CD14-positive monocyte (primary cell): ENCODE measurements at regions not wholly inside any gene's neighbourhood (a gene's known extent, or its start where the extent isn't known, plus 50 kb on each side); places are given as distances from the start of the nearest gene placed in this dataset.
"Not testable (repeated sequence)": the region's sequence is repeated elsewhere in the genome, so short reads cannot be mapped to it uniquely, and the experiment has no call there.

Experiments used
- DNase-seq, 3 donors: peaks; one replicate each; pipeline ENCODE4 v3.0.0-alpha.2; 2011 to 2022
- H2AFZ ChIP-seq: 2 replicates; pipeline ENCODE4 v1.6.0; 2012; ENCODE audit warnings: mild to moderate bottlenecking, low read depth, low read length, inconsistent platforms; ENCODE audit not compliant: insufficient read depth, poor library complexity, severe bottlenecking
- H3K27ac ChIP-seq, 2 donors: 1 replicate in 1 of 2; 2 replicates in 1 of 2; pipeline ENCODE4 v1.5.1; 2012 to 2013; ENCODE audit warnings: low read length in 2 of 2, control low read depth in 1 of 2, inconsistent platforms in 1 of 2, low read depth in 1 of 2, mild to moderate bottlenecking in 1 of 2
- H3K27me3 ChIP-seq, 2 donors: one replicate each; pipeline versions ENCODE4 v1.6.0 to v1.6.1; 2011 to 2013; ENCODE audit warnings: low read length in 2 of 2; ENCODE audit not compliant: control insufficient read depth in 2 of 2, insufficient read depth in 2 of 2
- H3K36me3 ChIP-seq, 2 donors: replicated peaks in 1 of 2; 1 replicate in 1 of 2; 2 replicates in 1 of 2; pipeline versions ENCODE4 v1.5.1 to v1.6.1; 2012 to 2013; ENCODE audit warnings: low read length in 2 of 2, control low read depth in 1 of 2, inconsistent platforms in 1 of 2, mild to moderate bottlenecking in 1 of 2; ENCODE audit not compliant: insufficient read depth in 2 of 2, control insufficient read depth in 1 of 2
- H3K4me1 ChIP-seq, 2 donors: 1 replicate in 1 of 2; 2 replicates in 1 of 2; pipeline versions ENCODE4 v1.5.1 to v1.6.1; 2012 to 2013; ENCODE audit warnings: low read length in 2 of 2, control low read depth in 1 of 2, inconsistent platforms in 1 of 2, mild to moderate bottlenecking in 1 of 2, moderate library complexity in 1 of 2; ENCODE audit not compliant: insufficient read depth in 2 of 2, control insufficient read depth in 1 of 2
- H3K4me2 ChIP-seq: replicated peaks from 2 replicates; pipeline ENCODE3; 2012; ENCODE audit warnings: low read length, moderate library complexity, mild to moderate bottlenecking; ENCODE audit not compliant: poor library complexity, severe bottlenecking; ENCODE audit errors: extremely low read depth
- H3K4me3 ChIP-seq, 3 experiments: fragments of 200-600 bp in 1 of 3; sonication (generic) in 1 of 3; replicated peaks in 1 of 3; 1 replicate in 2 of 3; 2 replicates in 1 of 3; pipeline ENCODE4 v1.5.1; 2011 to 2013; ENCODE audit warnings: low read length in 3 of 3, mild to moderate bottlenecking in 3 of 3, control low read depth in 2 of 3, low read depth in 2 of 3, inconsistent platforms in 1 of 3, moderate library complexity in 1 of 3
- H3K79me2 ChIP-seq: 2 replicates; pipeline ENCODE4 v1.6.0; 2012; ENCODE audit warnings: mild to moderate bottlenecking, control low read depth, inconsistent platforms, low read length, moderate library complexity; ENCODE audit not compliant: insufficient read depth
- H3K9ac ChIP-seq: 2 replicates; pipeline ENCODE4 v1.6.0; 2017; ENCODE audit warnings: low read length, mild to moderate bottlenecking; ENCODE audit not compliant: insufficient read depth, poor library complexity, severe bottlenecking
- H3K9me3 ChIP-seq, 2 donors: replicated peaks in 1 of 2; 1 replicate in 1 of 2; 2 replicates in 1 of 2; pipeline versions ENCODE4 v1.5.1 to v1.6.1; 2012 to 2013; ENCODE audit warnings: low read length in 2 of 2, control low read depth in 1 of 2; ENCODE audit not compliant: control insufficient read depth in 1 of 2, insufficient read depth in 1 of 2
- H4K20me1 ChIP-seq: 2 replicates; pipeline ENCODE4 v1.6.0; 2012; ENCODE audit warnings: mild to moderate bottlenecking, low read length, control low read depth, moderate library complexity; ENCODE audit not compliant: insufficient read depth
- H3K27ac Mint-ChIP-seq, 7 donors: one replicate each; pipeline ENCODE4 v1.8.0; 2020; ENCODE audit warnings: mild to moderate bottlenecking in 7 of 7, mixed read lengths in 7 of 7, moderate library complexity in 6 of 7, inconsistent platforms in 2 of 7
- H3K27me3 Mint-ChIP-seq, 3 donors: one replicate each; pipeline ENCODE4 v1.8.0; 2021 to 2022; ENCODE audit warnings: low read depth in 3 of 3, mild to moderate bottlenecking in 3 of 3, mixed read lengths in 3 of 3, moderate library complexity in 3 of 3, inconsistent platforms in 1 of 3
- H3K36me3 Mint-ChIP-seq, 2 donors: one replicate each; pipeline ENCODE4 v1.8.0; 2020; ENCODE audit warnings: mixed read lengths in 2 of 2, inconsistent platforms in 1 of 2, mild to moderate bottlenecking in 1 of 2
- H3K4me1 Mint-ChIP-seq: one replicate; pipeline ENCODE4 v1.8.0; 2020; ENCODE audit warnings: mild to moderate bottlenecking, mixed read lengths
- H3K4me3 Mint-ChIP-seq, 2 donors: one replicate each; pipeline ENCODE4 v1.8.0; 2020; ENCODE audit warnings: mild to moderate bottlenecking in 2 of 2, mixed read lengths in 2 of 2, moderate library complexity in 1 of 2
- H3K9me3 Mint-ChIP-seq, 7 donors: one replicate each; pipeline ENCODE4 v1.8.0; 2020 to 2022; ENCODE audit warnings: mixed read lengths in 7 of 7, mild to moderate bottlenecking in 6 of 7, moderate library complexity in 6 of 7, inconsistent platforms in 2 of 7
- WGBS: methylation state at CpG from one replicate; pipeline ENCODE4 v1.1.5; 2013; ENCODE audit warnings: missing lambda C conversion rate; ENCODE audit not compliant: insufficient coverage; 5-methylcytosine and 5-hydroxymethylcytosine counted together
- intact Hi-C, 2 donors: fragments of 100-400 bp; cut with micrococcal nuclease; formaldehyde crosslinking; loops; one replicate each; pipeline versions ENCODE4 v1.15.0 to v1.15.1; 2023
- TF ChIP-seq, protein P1 (sequence below): fragments of 200-600 bp; IDR thresholded peaks from one replicate; pipeline ENCODE4 v1.8.0; 2022; ENCODE audit warnings: antibody characterized with exemption, mild to moderate bottlenecking

- H2AFZ ChIP-seq, H3K27ac Mint-ChIP-seq, intact Hi-C loops, H3K4me1 Mint-ChIP-seq, H3K4me2 ChIP-seq, H3K36me3 Mint-ChIP-seq, H3K27me3 ChIP-seq, H3K9me3 ChIP-seq, H3K27ac ChIP-seq, H4K20me1 ChIP-seq, H3K79me2 ChIP-seq, H3K9ac ChIP-seq, H3K4me1 ChIP-seq, H3K4me3 ChIP-seq, H3K36me3 ChIP-seq, H3K9me3 Mint-ChIP-seq: not testable (repeated sequence)
- under 1% methylated on average over 44 of the region's 89 CpGs for WGBS
- H3K27me3 Mint-ChIP-seq = peaks cover 20 to 38% (median 21%) of the 10 kb centered on the region in 3 donors
- peak overlapping the region; percentile 50 to 89 for H3K4me3 Mint-ChIP-seq
- DNase-seq = peak in 2 of 3 donors; percentile 3 to 16
Observed at GRCh38 chr16:5239472-5240277, 142.1 kb upstream of the EEF2KMT start.

DNA sequence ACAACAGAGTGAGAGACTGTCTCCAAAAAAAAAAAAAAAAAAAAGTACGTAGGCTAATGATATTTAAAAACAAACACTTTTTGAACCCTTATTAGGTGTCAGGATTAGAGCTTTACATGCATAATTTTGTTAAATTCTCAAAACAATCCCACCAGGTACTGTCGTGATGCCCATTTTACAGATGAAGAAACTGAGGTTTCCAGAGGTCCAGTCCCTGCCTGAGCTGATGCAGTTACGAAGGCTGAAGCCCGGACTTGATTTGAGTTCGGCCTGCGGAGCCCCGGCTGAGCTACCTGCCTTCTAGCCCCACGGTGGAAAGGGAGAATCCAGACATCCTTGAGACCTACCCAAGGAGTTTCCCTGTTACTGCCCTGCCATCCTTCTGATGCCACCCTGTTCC, 137.5 kb upstream of the EEF2KMT start:
- H2AFZ ChIP-seq = no peak overlapping the region
- Mint-ChIP-seq H3K4me1 (peaks cover 1% of the 10 kb centered on the region), H3K4me3 (no peak overlapping the region), H3K27ac (peak overlapping the region in 1 of 7 donors; percentile 60), H3K9me3 (peaks cover 0 to 5% (median 0%) of the 10 kb centered on the region in 7 donors), H3K36me3 (no peaks in the 10 kb centered on the region), H3K27me3 (peaks cover 7 to 26% (median 13%) of the 10 kb centered on the region in 3 donors)
- no peak overlapping the region for H3K9ac ChIP-seq
- H3K27ac ChIP-seq = no peak overlapping the region
- DNase-seq = no peak
- H3K4me1 ChIP-seq = no peaks in the 10 kb centered on the region
- no peak overlapping the region for H3K4me3 ChIP-seq
- H3K79me2 ChIP-seq = no peaks in the 10 kb centered on the region
- no peaks in the 10 kb centered on the region for H4K20me1 ChIP-seq
- H3K27me3 ChIP-seq = peaks cover 0 to under 1% of the 10 kb centered on the region in 2 donors
- intact Hi-C loops = no loop called here
- H3K36me3 ChIP-seq = no peaks in the 10 kb centered on the region
- WGBS = 86% methylated on average over 4 of the region's 8 CpGs
- H3K9me3 ChIP-seq = no peaks in the 10 kb centered on the region
- TF ChIP-seq, protein P1, sequence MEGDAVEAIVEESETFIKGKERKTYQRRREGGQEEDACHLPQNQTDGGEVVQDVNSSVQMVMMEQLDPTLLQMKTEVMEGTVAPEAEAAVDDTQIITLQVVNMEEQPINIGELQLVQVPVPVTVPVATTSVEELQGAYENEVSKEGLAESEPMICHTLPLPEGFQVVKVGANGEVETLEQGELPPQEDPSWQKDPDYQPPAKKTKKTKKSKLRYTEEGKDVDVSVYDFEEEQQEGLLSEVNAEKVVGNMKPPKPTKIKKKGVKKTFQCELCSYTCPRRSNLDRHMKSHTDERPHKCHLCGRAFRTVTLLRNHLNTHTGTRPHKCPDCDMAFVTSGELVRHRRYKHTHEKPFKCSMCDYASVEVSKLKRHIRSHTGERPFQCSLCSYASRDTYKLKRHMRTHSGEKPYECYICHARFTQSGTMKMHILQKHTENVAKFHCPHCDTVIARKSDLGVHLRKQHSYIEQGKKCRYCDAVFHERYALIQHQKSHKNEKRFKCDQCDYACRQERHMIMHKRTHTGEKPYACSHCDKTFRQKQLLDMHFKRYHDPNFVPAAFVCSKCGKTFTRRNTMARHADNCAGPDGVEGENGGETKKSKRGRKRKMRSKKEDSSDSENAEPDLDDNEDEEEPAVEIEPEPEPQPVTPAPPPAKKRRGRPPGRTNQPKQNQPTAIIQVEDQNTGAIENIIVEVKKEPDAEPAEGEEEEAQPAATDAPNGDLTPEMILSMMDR = no peak
- no peak overlapping the region for H3K4me2 ChIP-seq
